Inferior parietal cortex (tissue), 1 donor: ENCODE measurements at regions not wholly inside any gene's neighbourhood (a gene's known extent, or its start where the extent isn't known, plus 50 kb on each side); places are given as distances from the start of the nearest gene placed in this dataset.
"Not testable (repeated sequence)": the region's sequence is repeated elsewhere in the genome, so short reads cannot be mapped to it uniquely, and the experiment has no call there.

Source experiments
- DNase-seq: peaks from one replicate; pipeline ENCODE4 v3.0.0-alpha.2; 2016; ENCODE audit errors: extremely low spot score

- no peak for DNase-seq
Measured at GRCh38 chr12:20126601-20127000, 241.7 kb upstream of the PDE3A start.

GRCh38 chr12:20127413-20127812, 240.9 kb upstream of the PDE3A start:
- DNase-seq, result no peak

- no peak for DNase-seq
Measured at GRCh38 chr12:20128928-20129327, 239.4 kb upstream of the PDE3A start.

GRCh38 chr12:20132818-20133217, 235.5 kb upstream of the PDE3A start:
- DNase-seq, result no peak

- no peak for DNase-seq
Measured at GRCh38 chr12:20134652-20135051, 233.7 kb upstream of the PDE3A start.

GRCh38 chr12:20140751-20141150, 227.6 kb upstream of the PDE3A start:
- DNase-seq, result no peak

GRCh38 chr12:20142316-20142715, 226.0 kb upstream of the PDE3A start:
- no peak for DNase-seq

- DNase-seq, result no peak
Measured at GRCh38 chr12:20142956-20143355, 225.4 kb upstream of the PDE3A start.

- no peak for DNase-seq
Measured at GRCh38 chr12:20144341-20144740, 224.0 kb upstream of the PDE3A start.

- no peak for DNase-seq
Measured at GRCh38 chr12:20148241-20148640, 220.1 kb upstream of the PDE3A start.

GRCh38 chr12:20150835-20151422, 217.4 kb upstream of the PDE3A start:
- no peak for DNase-seq

- no peak for DNase-seq
Measured at GRCh38 chr12:20154052-20154451, 214.3 kb upstream of the PDE3A start.

- no peak for DNase-seq
Measured at GRCh38 chr12:20155374-20155773, 213.0 kb upstream of the PDE3A start.

GRCh38 chr12:20160899-20161298, 207.4 kb upstream of the PDE3A start:
- not testable (repeated sequence) for DNase-seq

- DNase-seq, result no peak
Measured at GRCh38 chr12:20174528-20175175, 193.7 kb upstream of the PDE3A start.

- no peak for DNase-seq
Measured at GRCh38 chr12:20175704-20176388, 192.5 kb upstream of the PDE3A start.

GRCh38 chr12:20181416-20182180, 186.7 kb upstream of the PDE3A start:
- DNase-seq, result no peak

GRCh38 chr12:20183563-20183962, 184.8 kb upstream of the PDE3A start:
- no peak for DNase-seq

GRCh38 chr12:20184514-20184913, 183.8 kb upstream of the PDE3A start:
- DNase-seq, result no peak

- no peak for DNase-seq
Measured at GRCh38 chr12:20187456-20187855, 180.9 kb upstream of the PDE3A start.

GRCh38 chr12:20188930-20189653, 179.2 kb upstream of the PDE3A start:
- no peak for DNase-seq

- DNase-seq, result no peak
Measured at GRCh38 chr12:20189767-20190166, 178.6 kb upstream of the PDE3A start.
